A549 (cell line): ENCODE measurements at regions not wholly inside any gene's neighbourhood (a gene's known extent, or its start where the extent isn't known, plus 50 kb on each side); places are given as distances from the start of the nearest gene placed in this dataset.

Source experiments
- ATAC-seq, 2 experiments: fragments of 200-7000 bp in 1 of 2; fragments of >200 bp in 1 of 2; cut with Nextera tagmentation in 1 of 2; cut with Tn5 transposase in 1 of 2; 3 replicates each; pipeline versions ENCODE4 v1.8.0 to v1.9.1; 2018 to 2020; ENCODE audit warnings: mild to moderate bottlenecking in 1 of 2, moderate library complexity in 1 of 2
- CTCF ChIA-PET: fragments of 300-600 bp; sonication (Branson Sonifier 250); formaldehyde crosslinking; extraction: SDS; loops from one replicate; lab custom pipeline; 2021; ENCODE audit warnings: antibody characterized with exemption, inconsistent platforms; lab: Yijun Ruan, JAX
- POLR2A ChIA-PET: fragments of 350-600 bp; formaldehyde crosslinking; extraction: SDS; loops from one replicate; lab custom pipeline; 2021; ENCODE audit warnings: antibody characterized with exemption, inconsistent platforms; lab: Yijun Ruan, JAX
- DNase-seq, 2 experiments: peaks; one replicate each; pipeline versions ENCODE4 v3.0.0 to v3.0.0-alpha.2; 2011 to 2016; ENCODE audit warnings: low read depth in 1 of 2, low spot score in 1 of 2
- FAIRE-seq: peaks from 2 replicates; lab custom pipeline; 2011; peaks lifted over from hg19 to GRCh38; lab: Jason Lieb, UNC
- H3K27ac ChIP-seq, 2 experiments: fragments of >200 bp; sonication (Bioruptor Twin); formaldehyde crosslinking; 3 replicates each; pipeline ENCODE4 v1.5.1; 2016 to 2017
- H3K4me1 ChIP-seq: fragments of >200 bp; sonication (Bioruptor Twin); formaldehyde crosslinking; 3 replicates; pipeline ENCODE4 v1.6.1; 2016
- H3K4me2 ChIP-seq: fragments of >200 bp; sonication (Bioruptor Twin); formaldehyde crosslinking; 3 replicates; pipeline ENCODE4 v1.6.1; 2016
- H3K4me3 ChIP-seq: fragments of >200 bp; sonication (Bioruptor Twin); formaldehyde crosslinking; 3 replicates; pipeline ENCODE4 v1.5.1; 2016
- H3K9me3 ChIP-seq: fragments of >200 bp; sonication (Bioruptor Twin); formaldehyde crosslinking; 3 replicates; pipeline ENCODE4 v1.6.1; 2016
- BHLHE40 ChIP-seq: IDR thresholded peaks from 2 replicates; pipeline ENCODE4 v1.6.1; 2012; ENCODE audit warnings: low read depth, low read length, inconsistent platforms
- CBX2 ChIP-seq: fragments of 200-600 bp; sonication (generic); IDR thresholded peaks from 2 replicates; pipeline ENCODE4 v1.6.1; 2016; ENCODE audit warnings: low read depth, mild to moderate bottlenecking, borderline replicate concordance
- CEBPB ChIP-seq, 2 experiments: fragments of >200 bp in 1 of 2; sonication (Bioruptor Twin) in 1 of 2; formaldehyde crosslinking in 1 of 2; IDR thresholded peaks; 2 replicates each; pipeline ENCODE4 v1.6.1; 2012 to 2016
- CHD2 ChIP-seq: fragments of 150-350 bp; IDR thresholded peaks from 2 replicates; pipeline ENCODE4 v1.6.1; 2014; ENCODE audit warnings: low read length; ENCODE audit not compliant: partially characterized antibody
- CHD4 ChIP-seq: fragments of 200-600 bp; sonication (generic); IDR thresholded peaks from 2 replicates; pipeline ENCODE4 v1.6.1; 2016; ENCODE audit warnings: antibody characterized with exemption, mild to moderate bottlenecking, borderline replicate concordance
- FOXS1 ChIP-seq: fragments of 250-450 bp; sonication (Bioruptor Pico); IDR thresholded peaks from 2 replicates; pipeline ENCODE4 v1.5.0; 2020; ENCODE audit warnings: mild to moderate bottlenecking, moderate library complexity
- GATA3 ChIP-seq: IDR thresholded peaks from 2 replicates; pipeline ENCODE4 v1.6.1; 2012; ENCODE audit warnings: borderline replicate concordance
- HDAC2 ChIP-seq: fragments of 200-600 bp; sonication (generic); IDR thresholded peaks from 2 replicates; pipeline ENCODE4 v1.6.1; 2016
- HOXB13 ChIP-seq: fragments of 250-450 bp; sonication (Bioruptor Pico); IDR thresholded peaks from 2 replicates; pipeline ENCODE4 v1.5.0; 2020; ENCODE audit warnings: low read depth, mild to moderate bottlenecking, moderate library complexity
- HOXB5 ChIP-seq: fragments of 250-450 bp; sonication (Bioruptor Pico); IDR thresholded peaks from 2 replicates; pipeline ENCODE4 v1.5.0; 2020; ENCODE audit warnings: mild to moderate bottlenecking, moderate library complexity
- KDM5A ChIP-seq: fragments of 200-600 bp; sonication (generic); IDR thresholded peaks from 2 replicates; pipeline ENCODE4 v1.6.1; 2016; ENCODE audit warnings: antibody characterized with exemption, mild to moderate bottlenecking
- MAFK ChIP-seq: fragments of 450-650 bp; IDR thresholded peaks from 2 replicates; pipeline ENCODE4 v1.6.1; 2014; ENCODE audit not compliant: partially characterized antibody
- MAX ChIP-seq: IDR thresholded peaks from 2 replicates; pipeline ENCODE4 v1.6.1; 2012
- MYC ChIP-seq: IDR thresholded peaks from 2 replicates; pipeline ENCODE4 v1.6.1; 2012; ENCODE audit warnings: mild to moderate bottlenecking, inconsistent platforms, low read length, improper control_type of control experiment, borderline replicate concordance
- NPAS2 ChIP-seq: fragments of 250-450 bp; sonication (Bioruptor Pico); IDR thresholded peaks from 2 replicates; pipeline ENCODE4 v1.8.0; 2022; ENCODE audit warnings: mild to moderate bottlenecking, moderate library complexity, borderline replicate concordance
- POLR2A ChIP-seq: IDR thresholded peaks from 2 replicates; pipeline ENCODE4 v1.6.1; 2012; ENCODE audit warnings: mild to moderate bottlenecking, low read length
- RAD21 ChIP-seq, 2 experiments: fragments of >200 bp in 1 of 2; sonication (Bioruptor Twin) in 1 of 2; formaldehyde crosslinking in 1 of 2; IDR thresholded peaks in 1 of 2; conservative IDR thresholded peaks in 1 of 2; 2 replicates in 1 of 2; 3 replicates in 1 of 2; pipeline ENCODE4 v1.6.1; 2012 to 2018; ENCODE audit warnings: inconsistent platforms in 1 of 2
- WGBS: methylation state at CpG from one replicate; pipeline ENCODE4 v1.1.6; 2017; ENCODE audit errors: missing lambda C conversion rate; 5-methylcytosine and 5-hydroxymethylcytosine counted together
- TF ChIP-seq, protein P1 (sequence below): fragments of 200-600 bp; sonication (generic); IDR thresholded peaks from 2 replicates; pipeline ENCODE4 v1.6.1; 2016; ENCODE audit warnings: antibody characterized with exemption, mild to moderate bottlenecking, moderate library complexity
- TF ChIP-seq, protein P2 (sequence below): fragments of 450-650 bp; IDR thresholded peaks from 2 replicates; pipeline ENCODE4 v1.6.1; 2014; ENCODE audit warnings: antibody characterized with exemption
- TF ChIP-seq, protein P3 (sequence below): fragments of >200 bp; sonication (Bioruptor Twin); formaldehyde crosslinking; IDR thresholded peaks from 3 replicates; pipeline ENCODE4 v1.5.1; 2016

DNA sequence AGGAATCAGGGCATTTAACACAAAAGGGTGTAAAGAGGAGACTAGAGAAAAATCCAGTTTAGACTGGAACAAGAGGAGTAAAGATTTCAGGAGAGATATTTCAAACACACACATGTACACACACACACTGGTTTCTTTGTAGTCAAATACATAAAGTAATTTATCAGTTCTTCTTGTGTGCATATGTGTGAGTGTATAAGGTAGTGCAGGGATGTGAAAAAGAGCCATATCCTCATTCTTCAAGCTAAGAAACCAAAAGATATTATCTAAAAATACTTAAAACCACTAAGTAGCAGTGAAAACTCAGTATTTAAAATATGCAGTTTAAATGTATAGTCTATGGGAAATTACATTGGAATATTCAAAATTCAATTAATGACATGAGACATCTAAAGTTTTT, 52.5 kb upstream of the CARD18 start:
- Histone ChIP-seq H3K4me1 (no peaks in the 10 kb centered on the region), H3K4me3 (no peak overlapping the region), H3K4me2 (no peak overlapping the region), H3K27ac (no peak overlapping the region), H3K9me3 (no peaks in the 10 kb centered on the region)
- FAIRE-seq: no peak
- CTCF ChIA-PET: no interaction called here
- DNase-seq: no peak
- no peak for ATAC-seq
- TF ChIP-seq RAD21 (conservative IDR thresholded peaks at IDR 0.05 in 1 of 2, IDR thresholded peaks at IDR 0.05 in 1 of 2): no peak
- TF ChIP-seq MAX: no peak
- TF ChIP-seq BHLHE40: no peak
- TF ChIP-seq, protein P1, sequence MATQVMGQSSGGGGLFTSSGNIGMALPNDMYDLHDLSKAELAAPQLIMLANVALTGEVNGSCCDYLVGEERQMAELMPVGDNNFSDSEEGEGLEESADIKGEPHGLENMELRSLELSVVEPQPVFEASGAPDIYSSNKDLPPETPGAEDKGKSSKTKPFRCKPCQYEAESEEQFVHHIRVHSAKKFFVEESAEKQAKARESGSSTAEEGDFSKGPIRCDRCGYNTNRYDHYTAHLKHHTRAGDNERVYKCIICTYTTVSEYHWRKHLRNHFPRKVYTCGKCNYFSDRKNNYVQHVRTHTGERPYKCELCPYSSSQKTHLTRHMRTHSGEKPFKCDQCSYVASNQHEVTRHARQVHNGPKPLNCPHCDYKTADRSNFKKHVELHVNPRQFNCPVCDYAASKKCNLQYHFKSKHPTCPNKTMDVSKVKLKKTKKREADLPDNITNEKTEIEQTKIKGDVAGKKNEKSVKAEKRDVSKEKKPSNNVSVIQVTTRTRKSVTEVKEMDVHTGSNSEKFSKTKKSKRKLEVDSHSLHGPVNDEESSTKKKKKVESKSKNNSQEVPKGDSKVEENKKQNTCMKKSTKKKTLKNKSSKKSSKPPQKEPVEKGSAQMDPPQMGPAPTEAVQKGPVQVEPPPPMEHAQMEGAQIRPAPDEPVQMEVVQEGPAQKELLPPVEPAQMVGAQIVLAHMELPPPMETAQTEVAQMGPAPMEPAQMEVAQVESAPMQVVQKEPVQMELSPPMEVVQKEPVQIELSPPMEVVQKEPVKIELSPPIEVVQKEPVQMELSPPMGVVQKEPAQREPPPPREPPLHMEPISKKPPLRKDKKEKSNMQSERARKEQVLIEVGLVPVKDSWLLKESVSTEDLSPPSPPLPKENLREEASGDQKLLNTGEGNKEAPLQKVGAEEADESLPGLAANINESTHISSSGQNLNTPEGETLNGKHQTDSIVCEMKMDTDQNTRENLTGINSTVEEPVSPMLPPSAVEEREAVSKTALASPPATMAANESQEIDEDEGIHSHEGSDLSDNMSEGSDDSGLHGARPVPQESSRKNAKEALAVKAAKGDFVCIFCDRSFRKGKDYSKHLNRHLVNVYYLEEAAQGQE: no peak
- TF ChIP-seq CEBPB (IDR thresholded peaks at IDR 0.05): no peak
- no peak for TF ChIP-seq CHD2
- no peak for TF ChIP-seq HOXB5 (CRISPR knock-in tag)
- TF ChIP-seq, all 56 proteins: peak for 0
- POLR2A ChIA-PET: no interaction called here

GRCh38 chr11:105189581-105189980, 50.0 kb upstream of the CARD18 start:
- no peak overlapping the region for H3K27ac ChIP-seq
- no peak overlapping the region for H3K4me2 ChIP-seq
- H3K4me3 ChIP-seq: no peak overlapping the region
- H3K4me1 ChIP-seq: no peaks in the 10 kb centered on the region
- 55% methylated on average over 2 of the region's 2 CpGs for WGBS
- FAIRE-seq: no peak
- CTCF ChIA-PET: no interaction called here
- POLR2A ChIA-PET: no interaction called here
- H3K9me3 ChIP-seq: no peaks in the 10 kb centered on the region
- ATAC-seq: no peak
- DNase-seq: no peak
- TF ChIP-seq CHD4: no peak
- no peak for TF ChIP-seq GATA3
- TF ChIP-seq, protein P2, sequence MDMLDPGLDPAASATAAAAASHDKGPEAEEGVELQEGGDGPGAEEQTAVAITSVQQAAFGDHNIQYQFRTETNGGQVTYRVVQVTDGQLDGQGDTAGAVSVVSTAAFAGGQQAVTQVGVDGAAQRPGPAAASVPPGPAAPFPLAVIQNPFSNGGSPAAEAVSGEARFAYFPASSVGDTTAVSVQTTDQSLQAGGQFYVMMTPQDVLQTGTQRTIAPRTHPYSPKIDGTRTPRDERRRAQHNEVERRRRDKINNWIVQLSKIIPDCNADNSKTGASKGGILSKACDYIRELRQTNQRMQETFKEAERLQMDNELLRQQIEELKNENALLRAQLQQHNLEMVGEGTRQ: no peak
- no peak for TF ChIP-seq HDAC2
- TF ChIP-seq, protein P1: no peak
- TF ChIP-seq HOXB5 (CRISPR knock-in tag): no peak
- TF ChIP-seq POLR2A: no peak
- TF ChIP-seq NPAS2 (CRISPR knock-in tag): no peak
- TF ChIP-seq KDM5A: no peak
- no peak for TF ChIP-seq CBX2
- no peak for TF ChIP-seq MYC
- no peak for TF ChIP-seq FOXS1 (CRISPR knock-in tag)
- TF ChIP-seq HOXB13 (CRISPR knock-in tag): no peak
- no peak for TF ChIP-seq MAFK
- no peak for TF ChIP-seq MAX
- TF ChIP-seq, protein P3, sequence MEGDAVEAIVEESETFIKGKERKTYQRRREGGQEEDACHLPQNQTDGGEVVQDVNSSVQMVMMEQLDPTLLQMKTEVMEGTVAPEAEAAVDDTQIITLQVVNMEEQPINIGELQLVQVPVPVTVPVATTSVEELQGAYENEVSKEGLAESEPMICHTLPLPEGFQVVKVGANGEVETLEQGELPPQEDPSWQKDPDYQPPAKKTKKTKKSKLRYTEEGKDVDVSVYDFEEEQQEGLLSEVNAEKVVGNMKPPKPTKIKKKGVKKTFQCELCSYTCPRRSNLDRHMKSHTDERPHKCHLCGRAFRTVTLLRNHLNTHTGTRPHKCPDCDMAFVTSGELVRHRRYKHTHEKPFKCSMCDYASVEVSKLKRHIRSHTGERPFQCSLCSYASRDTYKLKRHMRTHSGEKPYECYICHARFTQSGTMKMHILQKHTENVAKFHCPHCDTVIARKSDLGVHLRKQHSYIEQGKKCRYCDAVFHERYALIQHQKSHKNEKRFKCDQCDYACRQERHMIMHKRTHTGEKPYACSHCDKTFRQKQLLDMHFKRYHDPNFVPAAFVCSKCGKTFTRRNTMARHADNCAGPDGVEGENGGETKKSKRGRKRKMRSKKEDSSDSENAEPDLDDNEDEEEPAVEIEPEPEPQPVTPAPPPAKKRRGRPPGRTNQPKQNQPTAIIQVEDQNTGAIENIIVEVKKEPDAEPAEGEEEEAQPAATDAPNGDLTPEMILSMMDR: no peak
